ENCODE measurements at regions not wholly inside any gene's neighbourhood (a gene's known extent, or its start where the extent isn't known, plus 50 kb on each side); places are given as distances from the start of the nearest gene placed in this dataset.

- Histone ChIP-seq H3K4me1 (ENCODE audit: control insufficient read depth, insufficient read depth, low read length) (no peaks in the 10 kb centered on the region), H3K27me3 (ENCODE audit: control insufficient read depth, insufficient read depth, low read length) (peaks cover 66% of the 10 kb centered on the region), H3K36me3 (ENCODE audit: control insufficient read depth, insufficient read depth, low read length) (no peaks in the 10 kb centered on the region), H3K9ac (ENCODE audit: low read length) (no peak overlapping the region), H3K9me3 (ENCODE audit: control insufficient read depth, low read length) (no peaks in the 10 kb centered on the region), H3K4me3 (ENCODE audit: low read length) (no peak overlapping the region)
Observed at GRCh38 chr20:62557462-62557861, 81.7 kb upstream of the GATA5 start.

- H3K36me3 ChIP-seq (ENCODE audit: control insufficient read depth, insufficient read depth, low read length), result no peaks in the 10 kb centered on the region
- no peaks in the 10 kb centered on the region for H3K9me3 ChIP-seq (ENCODE audit: control insufficient read depth, low read length)
- no peak overlapping the region for H3K9ac ChIP-seq (ENCODE audit: low read length)
- H3K27me3 ChIP-seq (ENCODE audit: control insufficient read depth, insufficient read depth, low read length), result peaks cover 66% of the 10 kb centered on the region
- no peaks in the 10 kb centered on the region for H3K4me1 ChIP-seq (ENCODE audit: control insufficient read depth, insufficient read depth, low read length)
- H3K4me3 ChIP-seq (ENCODE audit: low read length), result no peak overlapping the region
Observed at GRCh38 chr20:62557999-62558408, 82.2 kb upstream of the GATA5 start.

GRCh38 chr20:62558779-62559178 lies 83.0 kb upstream of the GATA5 start:
- no peaks in the 10 kb centered on the region for H3K36me3 ChIP-seq (ENCODE audit: control insufficient read depth, insufficient read depth, low read length)
- no peaks in the 10 kb centered on the region for H3K9me3 ChIP-seq (ENCODE audit: control insufficient read depth, low read length)
- peaks cover 66% of the 10 kb centered on the region for H3K27me3 ChIP-seq (ENCODE audit: control insufficient read depth, insufficient read depth, low read length)
- H3K4me1 ChIP-seq (ENCODE audit: control insufficient read depth, insufficient read depth, low read length), result no peaks in the 10 kb centered on the region
- H3K4me3 ChIP-seq (ENCODE audit: low read length), result no peak overlapping the region
- H3K9ac ChIP-seq (ENCODE audit: low read length), result no peak overlapping the region

GRCh38 chr20:62560162-62560561 lies 82.1 kb upstream of the SLCO4A1 start:
- Histone ChIP-seq H3K27me3 (ENCODE audit: control insufficient read depth, insufficient read depth, low read length) (peaks cover 54% of the 10 kb centered on the region), H3K9me3 (ENCODE audit: control insufficient read depth, low read length) (no peaks in the 10 kb centered on the region), H3K36me3 (ENCODE audit: control insufficient read depth, insufficient read depth, low read length) (no peaks in the 10 kb centered on the region), H3K4me3 (ENCODE audit: low read length) (no peak overlapping the region), H3K4me1 (ENCODE audit: control insufficient read depth, insufficient read depth, low read length) (no peaks in the 10 kb centered on the region), H3K9ac (ENCODE audit: low read length) (no peak overlapping the region)

GRCh38 chr20:62561182-62561581 lies 81.1 kb upstream of the SLCO4A1 start:
- H3K36me3 ChIP-seq (ENCODE audit: control insufficient read depth, insufficient read depth, low read length), result no peaks in the 10 kb centered on the region
- H3K4me1 ChIP-seq (ENCODE audit: control insufficient read depth, insufficient read depth, low read length), result no peaks in the 10 kb centered on the region
- H3K9me3 ChIP-seq (ENCODE audit: control insufficient read depth, low read length), result no peaks in the 10 kb centered on the region
- no peak overlapping the region for H3K4me3 ChIP-seq (ENCODE audit: low read length)
- H3K27me3 ChIP-seq (ENCODE audit: control insufficient read depth, insufficient read depth, low read length), result peaks cover 45% of the 10 kb centered on the region
- no peak overlapping the region for H3K9ac ChIP-seq (ENCODE audit: low read length)

GRCh38 chr20:62561948-62562347 lies 80.4 kb upstream of the SLCO4A1 start:
- Histone ChIP-seq H3K4me1 (ENCODE audit: control insufficient read depth, insufficient read depth, low read length) (no peaks in the 10 kb centered on the region), H3K9ac (ENCODE audit: low read length) (no peak overlapping the region), H3K36me3 (ENCODE audit: control insufficient read depth, insufficient read depth, low read length) (no peaks in the 10 kb centered on the region), H3K9me3 (ENCODE audit: control insufficient read depth, low read length) (no peaks in the 10 kb centered on the region), H3K27me3 (ENCODE audit: control insufficient read depth, insufficient read depth, low read length) (peaks cover 45% of the 10 kb centered on the region), H3K4me3 (ENCODE audit: low read length) (no peak overlapping the region)

GRCh38 chr20:62562831-62563230 lies 79.5 kb upstream of the SLCO4A1 start:
- H3K9ac ChIP-seq (ENCODE audit: low read length), result no peak overlapping the region
- H3K4me1 ChIP-seq (ENCODE audit: control insufficient read depth, insufficient read depth, low read length), result no peaks in the 10 kb centered on the region

GRCh38 chr20:62563561-62563960 lies 78.7 kb upstream of the SLCO4A1 start:
- no peaks in the 10 kb centered on the region for H3K4me1 ChIP-seq (ENCODE audit: control insufficient read depth, insufficient read depth, low read length)
- H3K9me3 ChIP-seq (ENCODE audit: control insufficient read depth, low read length), result no peaks in the 10 kb centered on the region
- H3K27me3 ChIP-seq (ENCODE audit: control insufficient read depth, insufficient read depth, low read length), result peaks cover 44% of the 10 kb centered on the region
- no peak overlapping the region for H3K9ac ChIP-seq (ENCODE audit: low read length)
- no peak overlapping the region for H3K4me3 ChIP-seq (ENCODE audit: low read length)
- H3K36me3 ChIP-seq (ENCODE audit: control insufficient read depth, insufficient read depth, low read length), result no peaks in the 10 kb centered on the region

More at GRCh38 chr20:62562831-62563230, 79.5 kb upstream of the SLCO4A1 start:
- no peaks in the 10 kb centered on the region for H3K36me3 ChIP-seq (ENCODE audit: control insufficient read depth, insufficient read depth, low read length)
- no peaks in the 10 kb centered on the region for H3K9me3 ChIP-seq (ENCODE audit: control insufficient read depth, low read length)
- H3K27me3 ChIP-seq (ENCODE audit: control insufficient read depth, insufficient read depth, low read length), result peaks cover 44% of the 10 kb centered on the region
- no peak overlapping the region for H3K4me3 ChIP-seq (ENCODE audit: low read length)

GRCh38 chr20:62564456-62565245 lies 77.7 kb upstream of the SLCO4A1 start:
- Histone ChIP-seq H3K9me3 (ENCODE audit: control insufficient read depth, low read length) (no peaks in the 10 kb centered on the region), H3K4me1 (ENCODE audit: control insufficient read depth, insufficient read depth, low read length) (no peaks in the 10 kb centered on the region), H3K4me3 (ENCODE audit: low read length) (no peak overlapping the region), H3K36me3 (ENCODE audit: control insufficient read depth, insufficient read depth, low read length) (no peaks in the 10 kb centered on the region), H3K9ac (ENCODE audit: low read length) (no peak overlapping the region), H3K27me3 (ENCODE audit: control insufficient read depth, insufficient read depth, low read length) (peaks cover 36% of the 10 kb centered on the region)

GRCh38 chr20:62566266-62566665 lies 76.0 kb upstream of the SLCO4A1 start:
- H3K4me1 ChIP-seq (ENCODE audit: control insufficient read depth, insufficient read depth, low read length), result no peaks in the 10 kb centered on the region
- H3K4me3 ChIP-seq (ENCODE audit: low read length), result no peak overlapping the region
- no peaks in the 10 kb centered on the region for H3K9me3 ChIP-seq (ENCODE audit: control insufficient read depth, low read length)
- no peak overlapping the region for H3K9ac ChIP-seq (ENCODE audit: low read length)
- H3K27me3 ChIP-seq (ENCODE audit: control insufficient read depth, insufficient read depth, low read length), result peaks cover 28% of the 10 kb centered on the region
- no peaks in the 10 kb centered on the region for H3K36me3 ChIP-seq (ENCODE audit: control insufficient read depth, insufficient read depth, low read length)

GRCh38 chr20:62566771-62567170 lies 75.5 kb upstream of the SLCO4A1 start:
- H3K9ac ChIP-seq (ENCODE audit: low read length), result no peak overlapping the region
- H3K4me1 ChIP-seq (ENCODE audit: control insufficient read depth, insufficient read depth, low read length), result no peaks in the 10 kb centered on the region
- no peaks in the 10 kb centered on the region for H3K9me3 ChIP-seq (ENCODE audit: control insufficient read depth, low read length)
- no peak overlapping the region for H3K4me3 ChIP-seq (ENCODE audit: low read length)
- no peaks in the 10 kb centered on the region for H3K36me3 ChIP-seq (ENCODE audit: control insufficient read depth, insufficient read depth, low read length)
- peaks cover 24% of the 10 kb centered on the region for H3K27me3 ChIP-seq (ENCODE audit: control insufficient read depth, insufficient read depth, low read length)

GRCh38 chr20:62567246-62568044 lies 74.9 kb upstream of the SLCO4A1 start:
- no peaks in the 10 kb centered on the region for H3K4me1 ChIP-seq (ENCODE audit: control insufficient read depth, insufficient read depth, low read length)
- no peaks in the 10 kb centered on the region for H3K9me3 ChIP-seq (ENCODE audit: control insufficient read depth, low read length)
- no peaks in the 10 kb centered on the region for H3K36me3 ChIP-seq (ENCODE audit: control insufficient read depth, insufficient read depth, low read length)
- H3K4me3 ChIP-seq (ENCODE audit: low read length), result no peak overlapping the region
- H3K27me3 ChIP-seq (ENCODE audit: control insufficient read depth, insufficient read depth, low read length), result peaks cover 22% of the 10 kb centered on the region
- H3K9ac ChIP-seq (ENCODE audit: low read length), result no peak overlapping the region

Measured in mucosa of stomach (tissue), 1 donor.